Transverse colon (tissue), 3 donors: ENCODE measurements at regions not wholly inside any gene's neighbourhood (a gene's known extent, or its start where the extent isn't known, plus 50 kb on each side); places are given as distances from the start of the nearest gene placed in this dataset.

Experiments used
- EP300 ChIP-seq: sonication (generic); formaldehyde crosslinking; IDR thresholded peaks from one replicate; pipeline ENCODE4 v1.6.1; 2017; ENCODE audit warnings: antibody characterized with exemption, low read depth
- POLR2A ChIP-seq: fragments of 450-650 bp; IDR thresholded peaks from one replicate; pipeline ENCODE4 v1.6.1; 2016; ENCODE audit warnings: antibody characterized with exemption, mild to moderate bottlenecking, moderate library complexity
- TF ChIP-seq, protein P1 (sequence below), 5 experiments: fragments of 200-600 bp in 3 of 5; fragments of 450-650 bp in 2 of 5; sonication (generic) in 3 of 5; IDR thresholded peaks; 1 replicate in 2 of 5; 2 replicates in 3 of 5; pipeline ENCODE4 v1.5.1; 2016 to 2017; ENCODE audit warnings: antibody characterized with exemption in 5 of 5, inconsistent platforms in 3 of 5, mild to moderate bottlenecking in 2 of 5, moderate library complexity in 1 of 5

DNA sequence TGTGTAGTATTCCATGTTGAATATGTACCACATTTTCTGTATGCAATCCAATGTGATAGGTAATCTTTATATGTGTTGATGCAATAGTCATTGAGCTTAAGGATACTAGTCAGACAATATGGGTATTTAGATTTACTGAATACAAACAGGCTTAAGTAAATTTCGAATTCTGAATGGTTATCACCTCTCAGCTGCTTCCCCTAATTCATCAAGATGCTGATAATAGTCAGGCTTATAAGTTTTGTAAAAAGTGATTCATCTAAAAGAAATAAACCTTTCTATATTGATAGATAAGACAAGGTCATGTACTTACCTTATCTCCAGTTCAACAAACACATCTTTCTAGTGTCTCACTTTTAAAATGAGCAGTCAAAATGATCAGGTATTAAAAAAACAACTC lies 205.5 kb downstream of the CASP12 start:
- TF ChIP-seq, protein P1, sequence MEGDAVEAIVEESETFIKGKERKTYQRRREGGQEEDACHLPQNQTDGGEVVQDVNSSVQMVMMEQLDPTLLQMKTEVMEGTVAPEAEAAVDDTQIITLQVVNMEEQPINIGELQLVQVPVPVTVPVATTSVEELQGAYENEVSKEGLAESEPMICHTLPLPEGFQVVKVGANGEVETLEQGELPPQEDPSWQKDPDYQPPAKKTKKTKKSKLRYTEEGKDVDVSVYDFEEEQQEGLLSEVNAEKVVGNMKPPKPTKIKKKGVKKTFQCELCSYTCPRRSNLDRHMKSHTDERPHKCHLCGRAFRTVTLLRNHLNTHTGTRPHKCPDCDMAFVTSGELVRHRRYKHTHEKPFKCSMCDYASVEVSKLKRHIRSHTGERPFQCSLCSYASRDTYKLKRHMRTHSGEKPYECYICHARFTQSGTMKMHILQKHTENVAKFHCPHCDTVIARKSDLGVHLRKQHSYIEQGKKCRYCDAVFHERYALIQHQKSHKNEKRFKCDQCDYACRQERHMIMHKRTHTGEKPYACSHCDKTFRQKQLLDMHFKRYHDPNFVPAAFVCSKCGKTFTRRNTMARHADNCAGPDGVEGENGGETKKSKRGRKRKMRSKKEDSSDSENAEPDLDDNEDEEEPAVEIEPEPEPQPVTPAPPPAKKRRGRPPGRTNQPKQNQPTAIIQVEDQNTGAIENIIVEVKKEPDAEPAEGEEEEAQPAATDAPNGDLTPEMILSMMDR (IDR thresholded peaks at IDR 0.05) = no peak
- no peak for TF ChIP-seq POLR2A
- TF ChIP-seq EP300 = no peak
